ENCODE measurements at regions not wholly inside any gene's neighbourhood (a gene's known extent, or its start where the extent isn't known, plus 50 kb on each side); places are given as distances from the start of the nearest gene placed in this dataset.

DNA sequence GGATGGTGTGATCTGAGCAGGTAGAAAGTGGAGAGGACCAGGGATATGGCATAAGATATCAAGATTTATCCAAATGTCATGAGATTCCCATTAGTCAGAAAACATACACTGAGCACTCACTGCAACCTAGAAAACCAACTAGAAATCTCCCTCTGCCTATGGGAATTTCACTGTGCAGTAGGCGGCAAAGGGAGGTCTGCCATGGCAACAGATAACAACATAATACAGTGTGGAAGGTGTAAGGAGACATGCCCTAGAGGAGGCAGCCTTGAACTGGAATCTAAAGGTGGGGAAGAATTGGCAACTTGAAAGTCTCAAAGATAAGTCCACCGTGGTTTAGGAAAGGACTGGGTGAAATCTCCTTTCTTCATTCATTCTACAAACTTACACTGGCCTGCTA, 238.4 kb downstream of the ATG4C start:
- no peak for TF ChIP-seq POLR2A (IDR thresholded peaks at IDR 0.05; ENCODE audit: low read depth)
- TF ChIP-seq, protein P1, sequence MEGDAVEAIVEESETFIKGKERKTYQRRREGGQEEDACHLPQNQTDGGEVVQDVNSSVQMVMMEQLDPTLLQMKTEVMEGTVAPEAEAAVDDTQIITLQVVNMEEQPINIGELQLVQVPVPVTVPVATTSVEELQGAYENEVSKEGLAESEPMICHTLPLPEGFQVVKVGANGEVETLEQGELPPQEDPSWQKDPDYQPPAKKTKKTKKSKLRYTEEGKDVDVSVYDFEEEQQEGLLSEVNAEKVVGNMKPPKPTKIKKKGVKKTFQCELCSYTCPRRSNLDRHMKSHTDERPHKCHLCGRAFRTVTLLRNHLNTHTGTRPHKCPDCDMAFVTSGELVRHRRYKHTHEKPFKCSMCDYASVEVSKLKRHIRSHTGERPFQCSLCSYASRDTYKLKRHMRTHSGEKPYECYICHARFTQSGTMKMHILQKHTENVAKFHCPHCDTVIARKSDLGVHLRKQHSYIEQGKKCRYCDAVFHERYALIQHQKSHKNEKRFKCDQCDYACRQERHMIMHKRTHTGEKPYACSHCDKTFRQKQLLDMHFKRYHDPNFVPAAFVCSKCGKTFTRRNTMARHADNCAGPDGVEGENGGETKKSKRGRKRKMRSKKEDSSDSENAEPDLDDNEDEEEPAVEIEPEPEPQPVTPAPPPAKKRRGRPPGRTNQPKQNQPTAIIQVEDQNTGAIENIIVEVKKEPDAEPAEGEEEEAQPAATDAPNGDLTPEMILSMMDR (IDR thresholded peaks at IDR 0.05) = no peak
